A549 (cell line): ENCODE measurements at regions not wholly inside any gene's neighbourhood (a gene's known extent, or its start where the extent isn't known, plus 50 kb on each side); places are given as distances from the start of the nearest gene placed in this dataset.

ENCODE experiments used
- CBX2 ChIP-seq: fragments of 200-600 bp; sonication (generic); IDR thresholded peaks from 2 replicates; pipeline ENCODE4 v1.6.1; 2016; ENCODE audit warnings: low read depth, mild to moderate bottlenecking, borderline replicate concordance
- CHD2 ChIP-seq: fragments of 150-350 bp; IDR thresholded peaks from 2 replicates; pipeline ENCODE4 v1.6.1; 2014; ENCODE audit warnings: low read length; ENCODE audit not compliant: partially characterized antibody
- CTCF ChIP-seq: fragments of >200 bp; sonication (Bioruptor Twin); formaldehyde crosslinking; IDR thresholded peaks from 3 replicates; pipeline ENCODE4 v1.5.1; 2016
- EP300 ChIP-seq, 2 experiments: fragments of >200 bp; sonication (Bioruptor Twin); formaldehyde crosslinking; IDR thresholded peaks; 2 replicates in 1 of 2; 3 replicates in 1 of 2; pipeline ENCODE4 v1.6.1; 2016 to 2017
- FOSL2 ChIP-seq, 2 experiments: fragments of 450-650 bp in 1 of 2; fragments of >200 bp in 1 of 2; sonication (Bioruptor Twin) in 1 of 2; formaldehyde crosslinking; IDR thresholded peaks; 2 replicates each; pipeline versions ENCODE4 v1.5.0 to v1.6.1; 2016 to 2020; ENCODE audit warnings: mild to moderate bottlenecking in 1 of 2, moderate library complexity in 1 of 2
- POLR2A ChIP-seq: IDR thresholded peaks from 2 replicates; pipeline ENCODE4 v1.6.1; 2012; ENCODE audit warnings: mild to moderate bottlenecking, low read length
- RAD21 ChIP-seq, 2 experiments: fragments of >200 bp in 1 of 2; sonication (Bioruptor Twin) in 1 of 2; formaldehyde crosslinking in 1 of 2; IDR thresholded peaks in 1 of 2; conservative IDR thresholded peaks in 1 of 2; 2 replicates in 1 of 2; 3 replicates in 1 of 2; pipeline ENCODE4 v1.6.1; 2012 to 2018; ENCODE audit warnings: inconsistent platforms in 1 of 2
- TF ChIP-seq, protein P1 (sequence below): fragments of 150-350 bp; IDR thresholded peaks from 2 replicates; pipeline ENCODE4 v1.6.1; 2014; ENCODE audit warnings: low read depth, mild to moderate bottlenecking, low read length

DNA sequence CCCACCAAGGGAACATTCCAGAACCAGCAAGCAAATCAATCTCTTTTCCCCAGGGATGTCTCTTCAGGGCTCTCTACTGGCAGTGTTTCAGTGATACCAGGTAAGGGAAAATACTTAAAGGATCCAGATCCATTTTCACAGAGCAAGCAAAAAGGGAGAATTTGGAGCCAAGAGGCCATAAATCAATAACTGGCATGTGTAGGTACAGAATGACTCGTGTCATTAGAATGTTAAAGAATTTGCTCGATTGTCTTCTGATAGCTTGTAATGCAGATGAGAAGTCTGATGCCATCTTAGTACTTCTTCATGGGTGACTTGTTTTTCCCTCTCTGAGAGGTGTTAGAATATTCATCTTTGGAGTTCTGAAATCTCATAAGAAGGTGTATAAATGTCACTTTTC is 242.9 kb downstream of the KTN1 start:
- TF ChIP-seq CTCF (no peak), CBX2 (no peak), FOSL2 (IDR thresholded peaks at IDR 0.05) (no peak), FOSL2 (CRISPR knock-in tag; IDR thresholded peaks at IDR 0.05) (no peak), EP300 (IDR thresholded peaks at IDR 0.05) (no peak), CHD2 (no peak), POLR2A (no peak), RAD21 (conservative IDR thresholded peaks at IDR 0.05 in 1 of 2, IDR thresholded peaks at IDR 0.05 in 1 of 2) (no peak)
- TF ChIP-seq, protein P1, sequence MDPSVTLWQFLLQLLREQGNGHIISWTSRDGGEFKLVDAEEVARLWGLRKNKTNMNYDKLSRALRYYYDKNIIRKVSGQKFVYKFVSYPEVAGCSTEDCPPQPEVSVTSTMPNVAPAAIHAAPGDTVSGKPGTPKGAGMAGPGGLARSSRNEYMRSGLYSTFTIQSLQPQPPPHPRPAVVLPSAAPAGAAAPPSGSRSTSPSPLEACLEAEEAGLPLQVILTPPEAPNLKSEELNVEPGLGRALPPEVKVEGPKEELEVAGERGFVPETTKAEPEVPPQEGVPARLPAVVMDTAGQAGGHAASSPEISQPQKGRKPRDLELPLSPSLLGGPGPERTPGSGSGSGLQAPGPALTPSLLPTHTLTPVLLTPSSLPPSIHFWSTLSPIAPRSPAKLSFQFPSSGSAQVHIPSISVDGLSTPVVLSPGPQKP: no peak
